H9 (cell line): ENCODE measurements at regions not wholly inside any gene's neighbourhood (a gene's known extent, or its start where the extent isn't known, plus 50 kb on each side); places are given as distances from the start of the nearest gene placed in this dataset.
"Not testable (repeated sequence)": the region's sequence is repeated elsewhere in the genome, so short reads cannot be mapped to it uniquely, and the experiment has no call there.

Source experiments
- DNase-seq: peaks from one replicate; pipeline ENCODE4 v3.0.0-alpha.2; 2017
- H2AFZ ChIP-seq: one replicate; pipeline ENCODE4 v1.6.1; 2013; ENCODE audit warnings: mild to moderate bottlenecking, low read length, control low read depth, moderate library complexity
- H2AK5ac ChIP-seq: 2 replicates; pipeline ENCODE4 v1.6.1; 2013; ENCODE audit warnings: low read length, control low read depth, mixed read lengths; ENCODE audit not compliant: insufficient read length
- H2BK120ac ChIP-seq: one replicate; pipeline ENCODE4 v1.6.1; 2013; ENCODE audit warnings: low read depth, mild to moderate bottlenecking, low read length, control low read depth, inconsistent platforms; ENCODE audit not compliant: poor library complexity, severe bottlenecking
- H2BK12ac ChIP-seq: 2 replicates; pipeline ENCODE4 v1.6.1; 2013; ENCODE audit warnings: low read length, control low read depth, mixed read lengths, low read depth; ENCODE audit not compliant: insufficient read length
- H2BK15ac ChIP-seq: 2 replicates; pipeline ENCODE4 v1.6.1; 2013; ENCODE audit warnings: low read depth, low read length, control low read depth
- H2BK20ac ChIP-seq: one replicate; pipeline ENCODE4 v1.6.1; 2013; ENCODE audit warnings: low read depth, mild to moderate bottlenecking, low read length, control low read depth, inconsistent platforms; ENCODE audit not compliant: poor library complexity, severe bottlenecking
- H2BK5ac ChIP-seq: 2 replicates; pipeline ENCODE4 v1.6.1; 2013; ENCODE audit warnings: low read length, control low read depth, mixed read lengths; ENCODE audit not compliant: insufficient read length
- H3K14ac ChIP-seq: 2 replicates; pipeline ENCODE4 v1.6.1; 2013; ENCODE audit warnings: low read length, control low read depth; ENCODE audit not compliant: insufficient read depth
- H3K18ac ChIP-seq: 2 replicates; pipeline ENCODE4 v1.6.1; 2013; ENCODE audit warnings: low read depth, mild to moderate bottlenecking, mixed read lengths, low read length, control low read depth; ENCODE audit not compliant: insufficient read length
- H3K23ac ChIP-seq: 2 replicates; pipeline ENCODE4 v1.6.1; 2013; ENCODE audit warnings: low read length, control low read depth, mixed read lengths, low read depth; ENCODE audit not compliant: insufficient read length
- H3K23me2 ChIP-seq: 2 replicates; pipeline ENCODE4 v1.6.1; 2013; ENCODE audit warnings: low read depth, mild to moderate bottlenecking, mixed read lengths, low read length, control low read depth; ENCODE audit not compliant: insufficient read length, poor library complexity, severe bottlenecking
- H3K27ac ChIP-seq: 2 replicates; pipeline ENCODE4 v1.5.1; 2013; ENCODE audit warnings: low read length, control low read depth, mixed read lengths, low read depth; ENCODE audit not compliant: insufficient read length
- H3K27me3 ChIP-seq: 2 replicates; pipeline ENCODE4 v1.6.1; 2013; ENCODE audit warnings: low read length, control low read depth, inconsistent platforms; ENCODE audit not compliant: insufficient read depth
- H3K4ac ChIP-seq: 2 replicates; pipeline ENCODE4 v1.6.1; 2013; ENCODE audit warnings: low read depth, mild to moderate bottlenecking, control low read depth, inconsistent platforms, low read length, moderate library complexity
- H3K4me1 ChIP-seq: 2 replicates; pipeline ENCODE4 v1.6.1; 2013; ENCODE audit warnings: low read length, control low read depth, inconsistent platforms; ENCODE audit not compliant: insufficient read depth
- H3K4me2 ChIP-seq: 2 replicates; pipeline ENCODE4 v1.6.1; 2013; ENCODE audit warnings: low read length, control low read depth, mixed read lengths; ENCODE audit not compliant: insufficient read length, insufficient read depth
- H3K56ac ChIP-seq: 2 replicates; pipeline ENCODE4 v1.6.1; 2013; ENCODE audit warnings: low read depth, mild to moderate bottlenecking, mixed read lengths, low read length, control low read depth; ENCODE audit not compliant: insufficient read length
- H3K79me1 ChIP-seq: 2 replicates; pipeline ENCODE4 v1.6.1; 2013; ENCODE audit warnings: low read depth, mild to moderate bottlenecking, moderate library complexity, low read length, control low read depth, inconsistent platforms; ENCODE audit not compliant: insufficient read depth, poor library complexity, severe bottlenecking
- H3K79me2 ChIP-seq: 2 replicates; pipeline ENCODE4 v1.6.1; 2013; ENCODE audit warnings: low read length, control low read depth, inconsistent platforms; ENCODE audit not compliant: insufficient read depth
- H3K9ac ChIP-seq: 2 replicates; pipeline ENCODE4 v1.6.1; 2013; ENCODE audit warnings: low read length, control low read depth, mixed read lengths; ENCODE audit not compliant: insufficient read length; ENCODE audit errors: extremely low read depth
- H3K9me3 ChIP-seq: one replicate; pipeline ENCODE4 v1.6.1; 2013; ENCODE audit warnings: low read depth, low read length, inconsistent platforms; ENCODE audit not compliant: control insufficient read depth
- H3T11ph ChIP-seq: one replicate; pipeline ENCODE4 v1.6.1; 2013; ENCODE audit warnings: mild to moderate bottlenecking, low read length, control low read depth, inconsistent platforms
- H4K20me1 ChIP-seq: one replicate; pipeline ENCODE4 v1.6.1; 2013; ENCODE audit not compliant: control insufficient read depth, insufficient read length, insufficient read depth
- H4K5ac ChIP-seq: 2 replicates; pipeline ENCODE4 v1.6.1; 2013; ENCODE audit warnings: low read depth, mild to moderate bottlenecking, mixed read lengths, low read length, control low read depth; ENCODE audit not compliant: insufficient read length
- H4K8ac ChIP-seq: replicated peaks from 2 replicates; pipeline ENCODE4 v1.6.1; 2013; ENCODE audit warnings: low read length, control low read depth, mixed read lengths, low read depth; ENCODE audit not compliant: insufficient read length
- H4K91ac ChIP-seq: 2 replicates; pipeline ENCODE4 v1.6.1; 2013; ENCODE audit warnings: low read depth, mild to moderate bottlenecking, moderate library complexity, mixed read lengths, low read length, control low read depth; ENCODE audit not compliant: insufficient read length
- H3K27ac Mint-ChIP-seq, 3 experiments: 2 replicates in 2 of 3; 3 replicates in 1 of 3; pipeline ENCODE4 v1.8.0; 2020 to 2021; ENCODE audit warnings: mixed read lengths in 3 of 3, mild to moderate bottlenecking in 1 of 3, moderate library complexity in 1 of 3
- H3K27me3 Mint-ChIP-seq: 2 replicates; pipeline ENCODE4 v1.8.0; 2021; ENCODE audit warnings: low read depth, mild to moderate bottlenecking, moderate library complexity, mixed read lengths
- H3K36me3 Mint-ChIP-seq, 3 experiments: 2 replicates in 2 of 3; 3 replicates in 1 of 3; pipeline ENCODE4 v1.8.0; 2020 to 2021; ENCODE audit warnings: low read depth in 3 of 3, mixed read lengths in 3 of 3; ENCODE audit not compliant: insufficient read depth in 1 of 3
- H3K4me1 Mint-ChIP-seq, 2 experiments: 2 replicates each; pipeline ENCODE4 v1.8.0; 2020; ENCODE audit warnings: mixed read lengths in 2 of 2
- H3K4me3 Mint-ChIP-seq, 2 experiments: 2 replicates in 1 of 2; 3 replicates in 1 of 2; pipeline ENCODE4 v1.8.0; 2020 to 2021; ENCODE audit warnings: mild to moderate bottlenecking in 2 of 2, mixed read lengths in 2 of 2, moderate library complexity in 1 of 2
- H3K9me3 Mint-ChIP-seq, 2 experiments: 2 replicates in 1 of 2; 3 replicates in 1 of 2; pipeline ENCODE4 v1.8.0; 2020; ENCODE audit warnings: mild to moderate bottlenecking in 2 of 2, mixed read lengths in 2 of 2, moderate library complexity in 1 of 2
- WGBS: extraction: QIAGEN DNeasy Blood & Tissue Kit; methylation state at CpG from one replicate; pipeline ENCODE4 v1.1.7; 2013; ENCODE audit warnings: missing lambda C conversion rate, low lambda C conversion rate, mixed read lengths; ENCODE audit not compliant: insufficient read length; ENCODE audit errors: extremely low coverage; 5-methylcytosine and 5-hydroxymethylcytosine counted together
- TF ChIP-seq, protein P1 (sequence below): fragments of 200-600 bp; sonication (generic); conservative IDR thresholded peaks from 3 replicates; pipeline ENCODE4 v1.8.0; 2021; ENCODE audit warnings: antibody characterized with exemption, mild to moderate bottlenecking

GRCh38 chr2:128416806-128417205 lies 98.1 kb upstream of the HS6ST1 start:
- H4K20me1 ChIP-seq, result no peaks in the 10 kb centered on the region
- peaks cover 7% of the 10 kb centered on the region for H3K27me3 Mint-ChIP-seq

DNA sequence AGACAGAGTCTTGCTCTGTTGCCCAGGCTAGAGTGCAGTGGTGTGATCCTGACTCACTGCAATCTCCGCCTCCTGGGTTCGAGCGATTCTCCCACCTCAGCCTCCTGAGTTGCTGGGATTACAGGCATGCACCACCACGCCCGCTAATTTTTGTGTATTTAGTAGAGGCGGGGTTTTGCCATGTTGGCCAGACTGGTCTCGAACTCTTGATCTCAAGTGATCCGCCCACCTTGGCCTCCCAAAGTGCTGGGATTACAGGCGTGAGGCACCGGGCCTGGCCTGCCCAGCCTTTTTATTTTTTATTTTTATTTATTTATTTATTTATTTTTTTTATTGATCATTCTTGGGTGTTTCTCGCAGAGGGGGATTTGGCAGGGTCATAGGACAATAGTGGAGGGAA lies 98.6 kb upstream of the HS6ST1 start:
- H2BK15ac ChIP-seq, H3K27ac ChIP-seq, H3K27me3 ChIP-seq: not testable (repeated sequence)

More at GRCh38 chr2:128416806-128417205, 98.1 kb upstream of the HS6ST1 start:
- Histone ChIP-seq H3K79me2 (no peaks in the 10 kb centered on the region), H4K91ac (no peak overlapping the region), H2BK20ac (no peak overlapping the region), H3K4ac (no peak overlapping the region), H3K14ac (no peak overlapping the region), H3K9me3 (no peaks in the 10 kb centered on the region), H3K56ac (no peak overlapping the region), H3K9ac (no peak overlapping the region), H4K8ac (no peak overlapping the region), H3K18ac (no peak overlapping the region), H3K4me2 (no peak overlapping the region), H3K27ac (no peak overlapping the region), H2AK5ac (no peak overlapping the region), H3K23ac (no peak overlapping the region), H4K5ac (no peak overlapping the region), H3K27me3 (no peaks in the 10 kb centered on the region), H2AFZ (no peak overlapping the region), H3T11ph (no peak overlapping the region), H2BK120ac (no peak overlapping the region), H2BK5ac (no peak overlapping the region), H3K23me2 (no peaks in the 10 kb centered on the region), H2BK12ac (no peak overlapping the region), H3K4me1 (no peaks in the 10 kb centered on the region; the same call in 1 of the 2 replicates), H3K79me1 (no peaks in the 10 kb centered on the region), H2BK15ac (no peak overlapping the region)
- H3K36me3 Mint-ChIP-seq, result peaks cover 5 to 14% (median 9%) of the 10 kb centered on the region in 3 experiments; a peak in 6 of 7 replicates
- peaks cover 11 to 16% of the 10 kb centered on the region in 2 experiments for H3K4me1 Mint-ChIP-seq
- peaks cover 14 to 16% of the 10 kb centered on the region in 2 experiments for H3K9me3 Mint-ChIP-seq
- WGBS, result no CpG with 5 or more reads among the region's 3 CpGs
- no peak overlapping the region for H3K27ac Mint-ChIP-seq
- DNase-seq, result no peak
- TF ChIP-seq, protein P1, sequence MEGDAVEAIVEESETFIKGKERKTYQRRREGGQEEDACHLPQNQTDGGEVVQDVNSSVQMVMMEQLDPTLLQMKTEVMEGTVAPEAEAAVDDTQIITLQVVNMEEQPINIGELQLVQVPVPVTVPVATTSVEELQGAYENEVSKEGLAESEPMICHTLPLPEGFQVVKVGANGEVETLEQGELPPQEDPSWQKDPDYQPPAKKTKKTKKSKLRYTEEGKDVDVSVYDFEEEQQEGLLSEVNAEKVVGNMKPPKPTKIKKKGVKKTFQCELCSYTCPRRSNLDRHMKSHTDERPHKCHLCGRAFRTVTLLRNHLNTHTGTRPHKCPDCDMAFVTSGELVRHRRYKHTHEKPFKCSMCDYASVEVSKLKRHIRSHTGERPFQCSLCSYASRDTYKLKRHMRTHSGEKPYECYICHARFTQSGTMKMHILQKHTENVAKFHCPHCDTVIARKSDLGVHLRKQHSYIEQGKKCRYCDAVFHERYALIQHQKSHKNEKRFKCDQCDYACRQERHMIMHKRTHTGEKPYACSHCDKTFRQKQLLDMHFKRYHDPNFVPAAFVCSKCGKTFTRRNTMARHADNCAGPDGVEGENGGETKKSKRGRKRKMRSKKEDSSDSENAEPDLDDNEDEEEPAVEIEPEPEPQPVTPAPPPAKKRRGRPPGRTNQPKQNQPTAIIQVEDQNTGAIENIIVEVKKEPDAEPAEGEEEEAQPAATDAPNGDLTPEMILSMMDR, result no peak
- no peak overlapping the region for H3K4me3 Mint-ChIP-seq

More for the DNA sequence above, 98.6 kb upstream of the HS6ST1 start:
- not testable (repeated sequence) for H3K14ac ChIP-seq, H4K5ac ChIP-seq, H3K27ac Mint-ChIP-seq, H3K9me3 ChIP-seq, H2BK120ac ChIP-seq, H3K23me2 ChIP-seq, H2BK12ac ChIP-seq, H3K9ac ChIP-seq, H3K79me1 ChIP-seq, H3K4me1 ChIP-seq, H2BK5ac ChIP-seq, H3K4ac ChIP-seq, H3K23ac ChIP-seq, H4K20me1 ChIP-seq, H4K91ac ChIP-seq, H3K79me2 ChIP-seq, DNase-seq, H4K8ac ChIP-seq, H2AFZ ChIP-seq, H3T11ph ChIP-seq, H2BK20ac ChIP-seq, H3K4me2 ChIP-seq, H2AK5ac ChIP-seq, H3K4me3 Mint-ChIP-seq, H3K56ac ChIP-seq, H3K27me3 Mint-ChIP-seq, H3K18ac ChIP-seq
- Mint-ChIP-seq H3K4me1 (peaks cover 11 to 16% of the 10 kb centered on the region in 2 experiments), H3K36me3 (peaks cover 5 to 18% (median 9%) of the 10 kb centered on the region in 3 experiments; a peak in 6 of 7 replicates), H3K9me3 (peaks cover 17 to 19% of the 10 kb centered on the region in 2 experiments)
- no CpG with 5 or more reads among the region's 11 CpGs for WGBS
